ENCODE measurements at regions not wholly inside any gene's neighbourhood (a gene's known extent, or its start where the extent isn't known, plus 50 kb on each side); places are given as distances from the start of the nearest gene placed in this dataset.

DNA sequence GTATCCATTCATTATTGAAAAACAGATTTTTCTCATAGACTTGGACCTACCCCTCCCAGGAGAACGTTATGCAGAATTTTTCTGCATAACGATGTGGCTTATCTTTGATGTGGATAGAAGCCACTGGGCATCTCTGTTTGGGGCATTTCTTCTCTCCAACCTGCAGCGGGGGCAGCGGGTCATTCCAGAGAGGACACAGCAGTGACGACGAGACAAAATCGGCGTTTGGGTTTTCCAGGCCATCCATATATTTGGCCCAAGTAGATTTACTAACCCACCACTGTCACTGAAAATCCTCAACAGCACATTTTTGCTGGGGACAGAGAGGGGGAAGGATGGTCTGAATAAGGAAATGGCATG is 299.3 kb upstream of the PITRM1 start:
- DNase-seq (ENCODE audit: extremely low read depth in 1 of 2, low read depth in 1 of 2), result no peak

DNA sequence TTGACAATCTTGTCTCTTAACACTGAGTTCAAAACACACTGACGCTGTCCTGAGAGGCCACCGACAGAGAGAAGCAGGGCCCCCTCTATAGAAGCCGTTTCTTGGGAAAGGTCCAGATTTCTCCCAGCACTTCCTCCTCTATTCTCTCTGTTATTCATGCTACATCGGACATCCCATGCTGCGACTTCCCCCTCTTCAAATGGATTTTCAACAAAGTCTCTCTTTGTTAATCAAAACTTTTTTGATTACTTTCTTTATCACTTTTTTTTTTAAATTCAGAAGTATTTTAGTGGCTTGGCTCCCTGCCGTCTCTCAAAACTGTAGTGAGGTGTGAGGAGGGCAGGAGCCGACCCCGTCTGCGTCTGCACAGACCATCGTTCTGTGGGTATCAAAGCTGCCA is 298.9 kb upstream of the PITRM1 start:
- DNase-seq (ENCODE audit: extremely low read depth in 1 of 2, low read depth in 1 of 2), result no peak

DNA sequence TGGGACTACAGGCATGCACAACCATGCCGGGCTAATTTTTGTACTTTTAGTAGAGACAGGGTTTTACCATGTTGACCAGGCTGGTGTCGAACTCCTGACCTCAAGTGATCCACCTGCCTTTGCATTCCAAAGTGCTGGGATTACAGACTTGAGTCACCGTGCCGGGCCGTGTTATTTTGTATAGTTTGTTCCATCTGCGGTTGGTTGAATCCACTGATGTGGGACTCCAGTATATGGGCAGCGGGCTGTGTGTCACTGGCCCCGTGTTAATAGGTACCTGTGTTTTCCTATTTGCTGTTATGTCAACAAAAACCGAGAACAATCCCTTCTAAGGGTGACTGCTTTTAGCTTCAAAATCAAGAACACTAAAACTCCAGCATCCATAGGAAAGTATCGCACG is 297.6 kb upstream of the PITRM1 start:
- no peak for DNase-seq (ENCODE audit: extremely low read depth in 1 of 2, low read depth in 1 of 2)

DNA sequence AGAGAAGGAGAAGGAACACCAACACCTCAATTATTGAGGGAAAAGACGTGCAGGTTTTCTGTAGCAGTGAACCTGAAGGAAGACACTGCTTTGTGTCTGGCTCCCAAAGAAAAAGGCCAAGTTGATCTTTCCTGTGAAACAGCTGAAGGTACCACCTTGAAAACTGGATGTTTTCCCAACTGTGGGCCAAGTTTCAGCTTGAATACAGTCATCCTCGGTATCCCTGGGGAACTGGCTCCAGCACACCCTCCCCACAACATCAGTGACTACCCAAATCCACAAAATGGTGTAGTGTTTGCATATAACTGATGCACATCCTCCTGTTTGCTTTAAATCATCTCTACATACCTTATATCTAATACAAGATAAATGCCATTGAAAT is 297.0 kb upstream of the PITRM1 start:
- no peak for DNase-seq (ENCODE audit: extremely low read depth in 1 of 2, low read depth in 1 of 2)

DNA sequence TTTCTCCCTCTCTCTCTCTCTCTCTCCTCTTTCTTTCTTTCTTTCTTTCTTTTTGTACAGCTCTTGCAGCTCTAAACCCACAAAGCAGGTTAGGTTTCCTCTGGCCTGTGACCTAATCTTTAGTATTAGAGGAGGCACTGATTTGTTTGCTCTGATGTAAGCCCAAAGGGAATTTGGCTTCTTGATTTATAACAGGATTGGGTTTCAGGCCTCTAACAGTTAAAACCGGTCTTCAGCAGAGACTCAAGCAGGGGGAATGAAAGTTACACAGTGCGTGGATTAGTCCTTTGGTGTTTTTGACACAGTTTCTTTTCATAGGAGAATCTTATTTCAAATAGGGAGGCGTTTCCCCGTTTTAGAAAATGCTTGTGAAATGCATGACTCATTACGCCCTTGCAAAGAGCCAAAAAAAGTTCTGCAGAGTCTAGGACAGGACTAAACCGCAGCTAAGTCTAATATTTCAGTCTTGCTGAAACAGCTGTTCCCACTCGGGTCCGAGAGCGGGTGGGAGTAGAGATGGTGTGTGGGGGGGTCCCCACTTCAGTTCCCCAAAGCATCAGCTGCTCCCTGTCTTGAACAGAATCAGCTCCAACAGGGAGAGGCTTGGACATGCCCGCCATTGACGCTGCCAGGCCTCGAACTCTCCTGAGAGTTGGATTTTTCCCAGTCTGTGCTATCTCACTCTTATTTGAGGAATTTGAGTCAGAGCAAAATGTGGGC is 296.5 kb upstream of the PITRM1 start:
- no peak for DNase-seq (ENCODE audit: extremely low read depth in 1 of 2, low read depth in 1 of 2)

DNA sequence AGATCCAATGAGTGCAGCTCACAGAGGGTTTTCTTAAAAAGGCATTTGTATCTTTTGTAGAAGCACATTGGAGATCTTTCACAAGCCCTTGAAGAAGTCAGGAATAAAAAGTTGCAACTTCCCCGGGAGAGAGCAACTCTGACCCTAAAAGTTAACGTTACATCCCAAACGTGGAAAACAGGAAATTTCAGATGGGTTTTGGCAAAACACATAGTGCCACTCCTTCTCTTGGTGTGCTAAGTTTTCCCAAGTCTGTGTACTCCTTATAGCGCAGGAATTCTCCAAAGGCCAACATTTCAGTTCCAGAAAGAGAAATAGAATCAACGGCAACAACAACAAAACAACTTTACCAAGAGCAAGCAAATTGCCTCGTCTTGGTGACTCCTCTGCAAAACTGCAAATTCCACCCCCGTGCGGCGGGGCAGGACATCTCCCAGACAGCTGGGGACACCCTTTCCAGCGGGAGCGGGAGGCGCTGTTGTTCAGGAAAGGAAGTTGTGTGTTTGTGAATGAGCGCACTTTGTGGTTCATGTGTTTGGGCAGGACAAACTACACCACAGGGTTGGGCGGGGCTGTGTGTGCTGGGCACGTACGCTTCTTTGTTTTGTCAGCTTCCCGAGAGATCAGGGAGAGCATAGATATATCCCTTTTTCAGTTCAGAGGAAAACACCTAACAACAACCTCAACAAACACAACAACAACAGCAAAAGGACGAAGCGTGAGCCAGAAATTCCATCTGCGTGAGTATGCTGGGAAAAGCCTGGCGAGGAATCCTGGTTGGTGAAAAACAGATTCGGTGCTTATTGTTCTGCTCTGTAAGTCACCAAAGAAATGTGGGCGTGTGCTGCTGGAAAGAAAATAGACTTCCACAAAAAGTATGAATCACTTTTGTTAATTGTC is 294.7 kb upstream of the PITRM1 start:
- no peak for DNase-seq (ENCODE audit: extremely low read depth in 1 of 2, low read depth in 1 of 2)

DNA sequence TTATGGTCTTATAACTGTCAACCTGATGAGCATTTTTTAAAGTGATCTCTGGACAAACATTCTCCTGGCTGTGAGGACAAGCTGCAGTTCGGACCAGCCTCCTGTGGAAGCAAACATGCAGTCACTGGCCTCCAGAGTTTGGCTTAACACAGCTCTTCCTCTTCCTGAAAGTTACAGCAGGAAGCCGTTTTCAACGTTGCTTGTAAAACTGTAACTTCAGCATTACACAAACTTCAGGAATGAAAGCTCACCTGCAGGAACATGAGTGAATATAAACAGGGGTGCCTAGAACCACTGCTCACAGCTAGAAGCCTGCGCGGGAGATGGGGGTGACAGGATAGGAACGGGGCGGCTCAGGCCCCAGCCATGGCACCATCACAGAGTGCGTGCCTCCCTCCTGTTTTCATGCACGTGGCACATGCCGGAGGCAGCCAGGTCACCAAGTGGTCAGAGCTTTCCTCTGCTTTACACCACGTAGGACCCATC is 292.9 kb upstream of the PITRM1 start:
- DNase-seq (ENCODE audit: extremely low read depth in 1 of 2, low read depth in 1 of 2), result no peak

DNA sequence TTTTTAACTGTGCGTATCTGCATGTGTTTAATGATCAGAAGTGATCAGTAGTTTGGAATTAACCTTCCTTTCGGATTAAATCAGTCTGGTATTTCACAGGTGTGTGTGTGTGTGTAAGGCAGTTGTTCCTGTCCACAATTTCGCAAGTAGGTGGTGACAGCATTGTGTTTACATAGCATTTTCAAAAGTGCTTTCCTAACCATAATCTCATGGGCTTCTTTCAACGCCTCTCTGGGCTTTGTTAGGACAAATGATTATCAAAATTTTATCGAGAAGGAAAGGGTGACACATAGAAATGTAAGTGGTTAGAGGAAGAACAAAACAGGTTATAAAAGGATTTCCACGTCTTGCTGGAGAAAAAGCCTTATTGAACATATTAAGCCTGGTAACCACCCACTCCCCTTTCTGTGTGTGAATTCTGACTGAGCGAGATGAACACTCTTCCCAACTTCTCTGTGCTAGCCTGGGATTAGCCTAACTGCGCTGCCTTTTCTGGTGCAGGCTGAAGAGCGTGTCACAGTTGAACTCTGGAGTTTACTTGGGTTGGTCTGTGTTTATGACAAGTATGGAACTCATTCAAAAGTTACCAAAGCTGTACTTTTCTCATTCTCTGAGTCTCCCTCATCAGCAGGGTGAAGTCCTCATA is 292.3 kb upstream of the PITRM1 start:
- DNase-seq (ENCODE audit: extremely low read depth in 1 of 2, low read depth in 1 of 2), result no peak

DNA sequence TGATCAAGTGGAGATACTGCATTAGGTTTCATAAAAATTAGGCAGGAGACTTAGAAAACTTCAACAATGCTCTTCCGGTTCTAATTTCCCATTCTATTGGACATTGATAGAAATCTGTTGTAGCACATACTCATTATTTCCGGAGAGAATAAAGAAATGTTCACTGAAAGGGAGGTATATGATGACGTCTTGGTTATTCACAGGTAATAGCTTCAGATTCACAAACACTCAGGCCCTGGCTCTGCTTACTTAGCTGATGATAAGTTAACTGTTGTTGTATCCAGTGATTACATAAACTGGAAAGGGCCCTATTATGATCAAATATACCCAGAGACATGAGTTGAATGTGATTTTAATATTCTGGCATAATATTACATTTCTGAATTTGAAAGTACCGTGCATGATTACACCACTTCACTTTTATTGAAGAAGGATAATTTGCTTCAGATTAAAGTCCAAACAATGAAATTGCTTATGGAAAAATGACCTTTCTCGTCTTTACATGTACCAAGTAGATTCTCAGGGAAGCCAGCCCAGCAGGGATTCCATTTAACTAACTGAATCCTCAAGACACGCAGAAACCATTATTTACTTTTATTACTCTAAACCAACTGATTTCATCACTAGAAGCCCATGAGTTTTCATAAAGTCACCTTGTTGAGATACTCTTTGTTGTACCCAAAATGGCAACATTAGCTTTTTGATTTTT is 288.0 kb upstream of the PITRM1 start:
- no peak for DNase-seq (ENCODE audit: extremely low read depth in 1 of 2, low read depth in 1 of 2)

DNA sequence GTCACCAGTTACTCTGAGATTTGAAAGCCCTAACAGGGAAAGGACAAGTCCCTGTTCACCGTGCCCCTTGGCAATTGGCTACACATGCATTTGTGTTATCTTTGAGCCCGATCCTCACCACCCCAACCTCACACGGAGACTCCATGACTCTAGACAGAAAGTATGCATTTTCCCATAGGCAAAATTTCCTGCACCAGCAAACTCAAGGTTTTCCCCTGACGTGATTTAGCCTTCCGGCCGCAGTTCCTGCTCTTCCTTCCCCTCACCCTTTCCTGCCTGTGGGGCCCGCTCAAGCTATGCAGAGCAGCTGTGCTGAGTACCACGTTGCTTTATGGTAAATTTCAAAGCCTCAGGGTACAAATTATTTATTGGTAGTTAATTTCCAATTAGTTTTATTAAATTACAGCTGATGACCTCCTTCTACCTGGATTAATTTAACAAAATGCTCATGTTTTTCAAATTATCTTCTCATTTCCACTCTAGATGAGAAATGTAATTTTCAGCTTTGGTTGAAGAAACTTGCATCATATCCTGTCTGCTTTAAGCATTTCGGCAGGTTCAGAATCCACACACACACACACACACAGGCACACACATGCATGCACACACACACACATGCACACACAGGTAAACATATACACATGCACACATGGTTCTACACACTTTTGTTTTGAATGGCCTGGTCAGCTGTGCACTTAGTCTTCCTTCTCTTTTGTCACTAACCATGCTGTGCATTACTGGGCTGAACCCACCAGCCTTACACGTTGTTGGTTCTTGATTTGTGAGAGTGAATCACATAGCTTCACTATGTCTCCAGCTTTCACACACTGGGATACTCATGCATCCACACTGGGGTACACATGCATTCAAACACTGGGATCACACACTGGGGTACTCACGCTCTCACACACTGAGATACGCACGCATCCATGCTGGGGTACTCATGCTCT is 283.1 kb upstream of the PITRM1 start:
- no peak for DNase-seq (ENCODE audit: extremely low read depth in 1 of 2, low read depth in 1 of 2)

DNA sequence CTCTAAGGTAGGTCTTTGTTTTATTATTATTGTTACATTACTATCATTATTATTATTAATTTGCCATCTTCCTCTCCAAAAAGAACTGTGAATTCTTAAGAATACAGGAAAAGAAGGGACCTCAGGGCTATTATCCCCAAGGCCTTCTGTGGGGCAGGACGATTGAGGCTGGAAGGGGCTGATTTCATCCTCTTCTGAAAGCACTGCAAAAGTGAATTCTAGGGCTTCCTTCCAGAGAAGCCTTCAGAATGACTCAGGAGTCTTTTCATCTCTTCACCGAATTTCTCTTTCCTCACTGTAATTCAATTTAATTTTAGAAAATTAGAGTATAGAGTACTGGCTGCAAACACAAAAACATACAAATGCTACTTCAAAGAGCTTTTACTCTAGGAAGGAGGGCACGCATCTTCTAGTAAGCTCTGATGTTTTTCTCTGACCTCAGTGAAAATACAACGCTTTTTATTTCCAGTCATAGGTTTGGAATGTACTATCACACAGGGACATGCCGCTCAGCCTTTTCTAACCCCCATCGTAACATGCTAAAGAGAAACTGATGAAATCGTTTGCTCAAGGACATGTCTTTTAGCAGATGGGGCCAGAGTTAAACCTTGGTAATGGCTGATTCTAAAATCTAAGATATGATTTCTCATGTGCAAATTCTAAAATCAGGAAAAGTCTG is 280.2 kb upstream of the PITRM1 start:
- DNase-seq (ENCODE audit: extremely low read depth in 1 of 2, low read depth in 1 of 2), result no peak

DNA sequence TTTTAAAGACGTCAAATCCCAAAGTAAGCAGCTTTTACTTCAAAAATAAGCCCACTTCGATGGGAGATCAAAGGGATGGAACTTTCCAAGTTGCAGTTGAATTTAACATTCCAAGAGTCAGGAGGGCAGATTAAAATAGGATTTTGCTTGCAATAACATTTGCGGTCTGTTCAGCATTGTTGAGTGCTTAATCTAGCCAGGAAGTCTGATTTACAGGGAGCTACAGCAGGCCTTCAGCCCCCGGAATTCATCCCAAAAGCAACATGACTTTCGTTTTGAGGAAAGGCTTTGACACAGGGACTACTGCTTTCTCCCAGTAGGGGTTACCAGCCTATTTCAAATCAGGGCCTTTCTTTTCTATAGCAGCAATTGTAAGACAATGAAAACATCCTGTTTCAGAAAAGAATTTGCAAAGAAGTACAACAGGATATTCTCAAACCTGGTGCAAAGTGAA is 279.6 kb upstream of the PITRM1 start:
- no peak for DNase-seq (ENCODE audit: extremely low read depth in 1 of 2, low read depth in 1 of 2)

DNA sequence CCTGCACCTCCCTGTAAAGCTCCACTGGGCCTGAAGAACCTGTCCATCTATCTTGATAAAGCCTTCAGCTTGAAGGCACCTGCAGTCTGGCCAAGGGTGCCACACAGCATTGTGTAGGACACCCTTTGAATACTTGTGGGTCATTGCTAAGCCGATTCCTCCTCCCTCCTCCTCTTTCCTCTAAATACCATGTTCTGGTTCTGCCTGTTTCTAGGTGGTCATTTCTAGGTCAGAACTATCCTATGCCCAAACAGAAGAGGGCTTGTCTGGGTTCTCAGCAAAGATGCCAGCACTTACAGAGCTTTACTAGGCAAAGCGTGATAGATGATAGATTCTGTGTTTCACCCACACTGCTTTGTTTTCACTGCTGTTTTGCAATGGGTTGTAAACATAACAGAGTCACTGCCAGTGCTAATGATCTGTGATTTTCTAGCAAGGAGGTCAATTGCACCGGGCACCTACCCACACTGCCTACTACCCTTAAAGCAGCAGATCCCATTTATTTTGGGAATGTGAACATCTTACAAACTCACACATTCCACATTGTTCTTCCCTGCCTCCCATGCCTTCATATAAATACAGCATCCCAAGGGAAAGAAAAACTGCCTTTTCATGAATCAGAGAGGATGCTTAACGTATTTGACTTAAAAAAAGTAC is 279.1 kb upstream of the PITRM1 start:
- no peak for DNase-seq (ENCODE audit: extremely low read depth in 1 of 2, low read depth in 1 of 2)

DNA sequence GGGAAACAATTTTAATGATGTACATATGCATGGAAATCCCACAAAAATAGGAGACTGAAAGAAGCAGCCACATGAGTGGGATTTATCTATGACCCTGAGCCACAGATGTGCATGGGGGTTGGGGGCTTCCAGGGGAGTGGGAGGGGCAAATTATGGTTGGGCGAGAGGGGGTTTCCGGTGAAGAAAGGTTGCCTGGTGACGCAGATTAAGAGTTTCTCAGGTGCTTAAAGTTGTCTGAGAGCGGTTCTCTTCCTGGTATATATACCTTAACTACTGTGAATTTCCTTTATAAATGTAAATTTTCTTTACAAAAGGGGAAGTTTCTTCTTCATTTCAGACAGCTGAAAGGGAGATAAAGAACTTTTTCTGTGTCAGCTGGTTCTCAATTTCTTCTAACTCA is 273.6 kb upstream of the PITRM1 start:
- no peak for DNase-seq (ENCODE audit: extremely low read depth in 1 of 2, low read depth in 1 of 2)

DNA sequence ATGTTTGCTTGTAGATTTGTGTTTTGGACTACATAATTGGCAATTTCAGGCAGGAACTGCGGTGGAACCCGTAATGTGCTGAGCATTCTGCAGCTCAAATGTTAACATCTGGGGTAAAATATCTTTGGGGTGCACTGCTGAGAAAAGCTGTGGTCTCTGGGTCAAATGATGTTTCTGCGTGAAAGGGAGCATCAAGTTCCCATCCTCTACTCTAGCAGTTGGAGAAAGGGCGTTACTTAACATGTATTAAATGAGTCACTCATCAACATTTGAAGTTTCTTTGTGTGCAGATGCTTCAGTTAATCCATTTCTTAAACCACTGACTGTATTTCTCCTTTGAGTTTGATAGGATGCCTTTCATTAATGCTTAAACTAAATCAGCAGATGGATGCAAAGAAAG is 273.1 kb upstream of the PITRM1 start:
- DNase-seq (ENCODE audit: extremely low read depth in 1 of 2, low read depth in 1 of 2), result no peak

DNA sequence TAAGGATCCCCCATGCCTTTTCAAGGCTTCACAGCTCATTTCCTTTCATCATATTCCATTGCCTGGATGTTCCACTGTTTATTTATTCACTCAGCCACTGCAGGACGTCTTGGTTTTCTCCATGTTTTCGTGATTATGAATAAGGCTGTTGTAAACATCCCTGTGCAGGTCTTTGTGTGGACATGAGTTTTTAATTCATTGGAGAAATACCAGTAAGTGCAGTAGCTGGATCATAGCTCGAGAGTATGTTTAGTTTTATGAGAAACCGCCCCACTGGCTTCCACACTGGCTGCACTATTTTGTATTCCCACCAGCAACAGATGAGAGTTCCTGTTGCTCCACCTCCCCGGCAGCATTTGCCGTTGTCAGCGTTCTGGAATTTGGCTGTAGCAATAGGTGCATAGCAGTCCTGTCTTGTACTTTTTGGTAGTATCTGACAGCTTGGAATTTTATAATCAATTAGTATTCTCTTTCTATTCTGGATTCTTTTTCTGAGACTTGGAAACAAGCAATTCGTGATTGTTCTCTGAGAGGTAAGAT is 269.9 kb upstream of the PITRM1 start:
- no peak for DNase-seq (ENCODE audit: extremely low read depth in 1 of 2, low read depth in 1 of 2)

DNA sequence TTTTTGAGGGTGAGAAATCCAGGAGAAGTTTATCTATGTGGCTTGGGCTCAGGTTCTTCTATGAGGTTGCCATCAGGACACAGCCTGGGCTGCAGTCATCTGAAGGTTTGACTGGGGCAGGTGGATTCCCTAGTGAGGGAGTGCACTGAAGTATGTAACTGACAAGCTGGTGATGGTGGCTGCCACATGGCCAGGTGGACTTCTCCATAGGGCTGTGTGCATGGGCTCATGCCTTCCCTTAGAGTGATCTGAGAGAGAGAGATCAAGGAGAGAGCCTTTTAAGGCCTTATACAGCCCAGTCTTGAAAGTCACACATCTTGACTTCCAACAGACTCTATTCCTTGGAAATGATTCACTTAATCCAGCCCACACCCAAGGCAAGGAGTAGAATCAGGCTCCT is 266.6 kb upstream of the PITRM1 start:
- DNase-seq (ENCODE audit: extremely low read depth in 1 of 2, low read depth in 1 of 2), result no peak

DNA sequence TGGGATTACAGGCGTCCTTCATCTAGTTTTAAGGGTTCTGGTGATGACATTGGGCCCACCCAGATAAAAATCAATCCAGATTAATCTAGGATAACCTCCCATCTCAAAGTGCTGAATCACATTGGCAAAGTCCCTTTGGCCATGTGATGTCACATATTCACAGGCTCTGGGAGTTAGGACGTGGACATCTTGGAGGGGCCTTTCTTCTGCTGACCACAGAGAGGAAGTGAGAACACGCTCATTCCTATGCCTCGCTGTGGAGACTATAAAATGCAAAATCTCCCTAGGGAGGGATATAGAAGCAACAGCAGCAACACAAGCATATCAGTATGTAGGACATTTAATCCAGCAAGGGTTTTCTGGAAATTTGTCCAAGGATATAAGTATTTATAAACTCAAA is 266.0 kb upstream of the PITRM1 start:
- no peak for DNase-seq (ENCODE audit: extremely low read depth in 1 of 2, low read depth in 1 of 2)

DNA sequence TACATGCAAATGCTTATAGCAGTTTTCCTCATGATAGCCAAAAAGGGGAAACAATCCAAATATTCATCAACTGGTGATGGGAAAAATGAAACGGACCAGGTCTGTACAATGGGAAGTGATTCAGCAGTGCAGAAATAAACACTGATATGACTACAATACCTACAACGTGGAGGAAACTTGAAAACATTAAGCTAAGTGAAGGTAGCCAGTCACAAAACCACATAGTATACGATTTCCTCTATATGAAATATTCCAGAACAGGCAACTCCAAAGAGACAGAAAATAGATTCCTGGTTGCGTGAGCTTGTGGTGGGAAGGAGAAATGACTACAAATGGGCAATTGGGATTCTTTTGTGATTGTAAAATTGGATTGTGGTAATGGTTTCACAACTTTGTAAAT is 263.1 kb upstream of the PITRM1 start:
- DNase-seq (ENCODE audit: extremely low read depth in 1 of 2, low read depth in 1 of 2), result no peak

All from activated CD8-positive, alpha-beta memory T cell treated with anti-CD3 and anti-CD28 coated beads for 1 hour (primary cell).